Endothelial cell of umbilical vein (primary cell): ENCODE measurements at regions not wholly inside any gene's neighbourhood (a gene's known extent, or its start where the extent isn't known, plus 50 kb on each side); places are given as distances from the start of the nearest gene placed in this dataset.

Source experiments
- BruUV-seq: library from RNA; stranded (reverse); fragments of 400-500 nt; replicated peaks from 2 replicates; lab custom pipeline; 2021; lab: Mats Ljungman, UMichigan
- CTCF ChIA-PET: fragments of 300-600, 350-600 bp; sonication (Branson Sonifier 250); formaldehyde crosslinking; loops from one replicate; lab custom pipeline; 2021; ENCODE audit warnings: antibody characterized with exemption, inconsistent platforms; lab: Charles Lee
- POLR2A ChIA-PET: fragments of 300-600, 350-600 bp; sonication (Branson Sonifier 250); formaldehyde crosslinking; loops from one replicate; lab custom pipeline; 2021; ENCODE audit warnings: antibody characterized with exemption, inconsistent platforms; lab: Charles Lee
- DNase-seq: peaks from one replicate; pipeline ENCODE4 v3.0.0-alpha.2; 2011; ENCODE audit warnings: low read depth, low spot score
- FAIRE-seq: peaks from 2 replicates; lab custom pipeline; 2011; peaks lifted over from hg19 to GRCh38; lab: Jason Lieb, UNC
- H2AFZ ChIP-seq: 2 replicates; pipeline ENCODE4 v1.6.0; 2012; ENCODE audit warnings: low read depth, low read length, control low read depth, inconsistent platforms
- H3K27ac ChIP-seq: 2 replicates; pipeline ENCODE4 v1.5.1; 2011; ENCODE audit warnings: low read depth, mild to moderate bottlenecking, control low read depth, low read length, moderate library complexity; ENCODE audit not compliant: insufficient read depth
- H3K27me3 ChIP-seq, 2 experiments: 2 replicates each; pipeline versions ENCODE4 v1.6.0 to v1.6.1; 2011; ENCODE audit warnings: low read length in 2 of 2, mixed read lengths in 1 of 2; ENCODE audit not compliant: control insufficient read depth in 2 of 2, insufficient read depth in 2 of 2
- H3K36me3 ChIP-seq, 2 experiments: 2 replicates in 1 of 2; 3 replicates in 1 of 2; pipeline ENCODE4 v1.5.1; 2011; ENCODE audit warnings: low read length in 2 of 2, mild to moderate bottlenecking in 1 of 2, moderate library complexity in 1 of 2; ENCODE audit not compliant: control insufficient read depth in 2 of 2, insufficient read depth in 2 of 2; ENCODE audit errors: extremely low read depth in 1 of 2
- H3K4me1 ChIP-seq: 3 replicates; pipeline ENCODE4 v1.5.1; 2011; ENCODE audit warnings: mild to moderate bottlenecking, low read length; ENCODE audit not compliant: control insufficient read depth, insufficient read depth; ENCODE audit errors: extremely low read depth
- H3K4me2 ChIP-seq: 2 replicates; pipeline ENCODE4 v1.6.1; 2011; ENCODE audit warnings: low read length, control low read depth, mixed read lengths; ENCODE audit not compliant: insufficient read depth
- H3K4me3 ChIP-seq, 3 experiments: fragments of 200-600 bp in 1 of 3; sonication (generic), shearing (Covaris generic) in 1 of 3; replicated peaks in 1 of 3; 2 replicates each; pipeline ENCODE4 v1.5.1; 2011 to 2016; ENCODE audit warnings: control low read depth in 3 of 3, low read length in 3 of 3, mild to moderate bottlenecking in 2 of 3, inconsistent platforms in 1 of 3, low read depth in 1 of 3, moderate library complexity in 1 of 3; ENCODE audit not compliant: insufficient read depth in 1 of 3
- H3K79me2 ChIP-seq: 2 replicates; pipeline ENCODE4 v1.6.0; 2012; ENCODE audit warnings: low read length, inconsistent platforms; ENCODE audit not compliant: control insufficient read depth, insufficient read depth
- H3K9ac ChIP-seq: replicated peaks from 2 replicates; pipeline ENCODE3; 2011; ENCODE audit warnings: low read length, control low read depth; ENCODE audit not compliant: insufficient read depth; ENCODE audit errors: extremely low read depth
- H3K9me1 ChIP-seq: replicated peaks from 3 replicates; pipeline ENCODE4 v1.6.0; 2011; ENCODE audit warnings: mild to moderate bottlenecking, low read length; ENCODE audit not compliant: control insufficient read depth, insufficient read depth; ENCODE audit errors: extremely low read depth
- H3K9me3 ChIP-seq: replicated peaks from 2 replicates; pipeline ENCODE4 v1.5.1; 2012; ENCODE audit warnings: low read length, inconsistent platforms; ENCODE audit not compliant: control insufficient read depth, insufficient read depth
- H4K20me1 ChIP-seq: replicated peaks from 2 replicates; pipeline ENCODE3; 2011; ENCODE audit warnings: mild to moderate bottlenecking, low read length; ENCODE audit not compliant: control insufficient read depth, insufficient read depth; ENCODE audit errors: extremely low read depth
- CTCF ChIP-seq, 2 donors: IDR thresholded peaks; 1 replicate in 1 of 2; 2 replicates in 1 of 2; pipeline ENCODE4 v1.5.1; 2011; ENCODE audit warnings: low read length in 2 of 2, mild to moderate bottlenecking in 2 of 2, moderate library complexity in 2 of 2, control low read depth in 1 of 2, inconsistent platforms in 1 of 2, low read depth in 1 of 2; ENCODE audit not compliant: insufficient read depth in 1 of 2; ENCODE audit errors: extremely low read depth in 1 of 2
- EZH2 ChIP-seq: IDR thresholded peaks from 2 replicates; pipeline ENCODE4 v1.6.1; 2012; ENCODE audit warnings: borderline replicate concordance, low read depth, mild to moderate bottlenecking, moderate library complexity, low read length, inconsistent platforms; ENCODE audit not compliant: severe bottlenecking
- FOS ChIP-seq: IDR thresholded peaks from 2 replicates; pipeline ENCODE4 v1.6.1; 2011; ENCODE audit warnings: mild to moderate bottlenecking, low read length, moderate library complexity, borderline replicate concordance; ENCODE audit not compliant: insufficient read depth
- GATA2 ChIP-seq: IDR thresholded peaks from 2 replicates; pipeline ENCODE4 v1.7.0; 2011; ENCODE audit warnings: low read depth, mild to moderate bottlenecking, moderate library complexity, mixed read lengths, low read length; ENCODE audit not compliant: insufficient read length, insufficient read depth
- JUN ChIP-seq: IDR thresholded peaks from 2 replicates; pipeline ENCODE4 v1.6.1; 2011; ENCODE audit warnings: borderline replicate concordance, low read depth; ENCODE audit not compliant: insufficient read length, insufficient read depth
- MYC ChIP-seq: IDR thresholded peaks from one replicate; pipeline ENCODE4 v1.6.1; 2011; ENCODE audit warnings: mild to moderate bottlenecking, low read depth, low read length
- POLR2A ChIP-seq: IDR thresholded peaks from 2 replicates; pipeline ENCODE4 v1.6.1; 2012; ENCODE audit warnings: low read depth, mild to moderate bottlenecking, control low read depth, low read length
- POLR2AphosphoS5 ChIP-seq: IDR thresholded peaks from 2 replicates; pipeline ENCODE4 v1.6.1; 2012; ENCODE audit warnings: low read depth, mild to moderate bottlenecking, control low read depth, low read length, moderate library complexity; ENCODE audit not compliant: insufficient read depth
- dilution Hi-C: fragments of 300-500 bp; cut with MboI; formaldehyde crosslinking; loops from one replicate; pipeline ENCODE4 v1.15.0; 2019; ENCODE audit warnings: low sequenced_read_pairs; ENCODE audit not compliant: extremely low pct_ligation_motif_present
- intact Hi-C: fragments of 100-400 bp; cut with micrococcal nuclease; formaldehyde crosslinking; loops from one replicate; pipeline ENCODE4 v1.10.0; 2022
- TF ChIP-seq, protein P1 (sequence below): IDR thresholded peaks from 2 replicates; pipeline ENCODE4 v1.6.1; 2011; ENCODE audit not compliant: insufficient read depth, insufficient read length

- dilution Hi-C loops (no loop called here), intact Hi-C loops (no loop called here)
- Histone ChIP-seq H3K79me2 (no peaks in the 10 kb centered on the region), H3K4me2 (no peak overlapping the region), H3K27me3 (no peaks in the 10 kb centered on the region), H3K27ac (no peak overlapping the region), H3K9me3 (no peaks in the 10 kb centered on the region), H3K4me3 (no peak overlapping the region), H3K36me3 (no peaks in the 10 kb centered on the region), H3K9ac (no peak overlapping the region), H2AFZ (no peak overlapping the region), H4K20me1 (no peaks in the 10 kb centered on the region), H3K9me1 (no peaks in the 10 kb centered on the region), H3K4me1 (no peaks in the 10 kb centered on the region)
- CTCF ChIA-PET: no interaction called here
- TF ChIP-seq, protein P1, sequence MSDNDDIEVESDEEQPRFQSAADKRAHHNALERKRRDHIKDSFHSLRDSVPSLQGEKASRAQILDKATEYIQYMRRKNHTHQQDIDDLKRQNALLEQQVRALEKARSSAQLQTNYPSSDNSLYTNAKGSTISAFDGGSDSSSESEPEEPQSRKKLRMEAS: no peak
- TF ChIP-seq POLR2AphosphoS5 (no peak), FOS (no peak), MYC (no peak), CTCF (IDR thresholded peaks at IDR 0.05; ENCODE audit: extremely low read depth in 1 of 2, insufficient read depth in 1 of 2, low read depth in 1 of 2, low read length in 2 of 2) (no peak), GATA2 (no peak), POLR2A (no peak), EZH2 (no peak), JUN (no peak)
- FAIRE-seq: no peak
- no peak for DNase-seq
- no TSS peak for BruUV-seq
- POLR2A ChIA-PET: no interaction called here
Measured at GRCh38 chr2:146597291-146597690, 1247.5 kb upstream of the ACVR2A start.
